T-cell (primary cell): ENCODE measurements at regions not wholly inside any gene's neighbourhood (a gene's known extent, or its start where the extent isn't known, plus 50 kb on each side); places are given as distances from the start of the nearest gene placed in this dataset.
A peak's percentile ranks its signal among the peaks of the same experiment; 100 is the strongest.

ENCODE experiments used
- ATAC-seq, 4 experiments: fragments of 200-7000 bp in 3 of 4; fragments of 150-1000 bp in 1 of 4; cut with Tn5 transposase; replicated peaks in 1 of 4; 1 replicate in 3 of 4; 2 replicates in 1 of 4; pipeline ENCODE4 v1.10.0; 2021; ENCODE audit warnings: moderate library complexity in 3 of 4, mild to moderate bottlenecking in 2 of 4, moderate number of reproducible peaks in 1 of 4
- CTCF ChIA-PET, 2 donors: fragments of 300-600 bp; sonication (Branson Sonifier 250); formaldehyde crosslinking; loops; one replicate each; lab custom pipeline; 2022; ENCODE audit warnings: antibody characterized with exemption in 2 of 2; lab: Charles Lee
- POLR2A ChIA-PET, 2 donors: fragments of 300-600 bp; sonication (Branson Sonifier 250); formaldehyde crosslinking; loops; one replicate each; lab custom pipeline; 2022; ENCODE audit warnings: antibody characterized with exemption in 2 of 2; lab: Charles Lee
- DNase-seq, 35 experiments: peaks; one replicate each; pipeline versions ENCODE4 v3.0.0 to v3.0.0-alpha.2; 2013 to 2023
- H3K27ac ChIP-seq: one replicate; pipeline ENCODE4 v1.5.1; 2013; ENCODE audit warnings: low read length
- H3K27me3 ChIP-seq, 2 experiments: replicated peaks in 1 of 2; 1 replicate in 1 of 2; 2 replicates in 1 of 2; pipeline versions ENCODE4 v1.6.1 to v1.7.0; 2013; ENCODE audit warnings: low read length in 1 of 2, mixed read lengths in 1 of 2; ENCODE audit not compliant: control insufficient read depth in 2 of 2, insufficient read depth in 2 of 2; ENCODE audit errors: extremely low read depth in 1 of 2
- H3K36me3 ChIP-seq, 2 donors: 1 replicate in 1 of 2; 2 replicates in 1 of 2; pipeline versions ENCODE4 v1.6.1 to v1.7.0; 2013; ENCODE audit warnings: low read length in 1 of 2; ENCODE audit not compliant: control insufficient read depth in 2 of 2, insufficient read depth in 1 of 2; ENCODE audit errors: extremely low read depth in 1 of 2
- H3K4me1 ChIP-seq, 2 experiments: 1 replicate in 1 of 2; 2 replicates in 1 of 2; pipeline versions ENCODE4 v1.6.1 to v1.7.0; 2013; ENCODE audit warnings: low read length in 2 of 2, mixed read lengths in 1 of 2; ENCODE audit not compliant: insufficient read depth in 2 of 2, control insufficient read depth in 1 of 2; ENCODE audit errors: extremely low read depth in 1 of 2
- H3K4me3 ChIP-seq, 2 donors: 1 replicate in 1 of 2; 2 replicates in 1 of 2; pipeline versions ENCODE4 v1.5.1 to v1.7.0; 2013; ENCODE audit warnings: mild to moderate bottlenecking in 2 of 2, low read length in 1 of 2, moderate library complexity in 1 of 2; ENCODE audit not compliant: control insufficient read depth in 1 of 2; ENCODE audit errors: extremely low read depth in 1 of 2
- H3K9me3 ChIP-seq: 2 replicates; pipeline ENCODE4 v1.7.0; 2013
- H3K27ac Mint-ChIP-seq, 2 donors: one replicate each; pipeline ENCODE4 v1.8.0; 2020 to 2021; ENCODE audit warnings: mild to moderate bottlenecking in 2 of 2, mixed read lengths in 2 of 2
- H3K27me3 Mint-ChIP-seq, 2 donors: one replicate each; pipeline ENCODE4 v1.8.0; 2021 to 2022; ENCODE audit warnings: mixed read lengths in 2 of 2
- H3K36me3 Mint-ChIP-seq: one replicate; pipeline ENCODE4 v1.8.0; 2021; ENCODE audit warnings: mixed read lengths
- H3K4me1 Mint-ChIP-seq, 3 donors: one replicate each; pipeline ENCODE4 v1.8.0; 2020 to 2022; ENCODE audit warnings: mixed read lengths in 3 of 3, mild to moderate bottlenecking in 1 of 3
- H3K4me3 Mint-ChIP-seq, 3 donors: one replicate each; pipeline ENCODE4 v1.8.0; 2020 to 2022; ENCODE audit warnings: mild to moderate bottlenecking in 3 of 3, mixed read lengths in 3 of 3, moderate library complexity in 3 of 3
- H3K9me3 Mint-ChIP-seq, 3 donors: one replicate each; pipeline ENCODE4 v1.8.0; 2020 to 2022; ENCODE audit warnings: mixed read lengths in 3 of 3
- WGBS: methylation state at CpG from one replicate; pipeline ENCODE4 v1.1.5; 2013; ENCODE audit warnings: missing lambda C conversion rate; ENCODE audit not compliant: insufficient coverage; 5-methylcytosine and 5-hydroxymethylcytosine counted together

- no CpG with 5 or more reads among the region's 1 CpG for WGBS
- Mint-ChIP-seq H3K27ac (no peak overlapping the region), H3K4me3 (no peak overlapping the region), H3K9me3 (no peaks in the 10 kb centered on the region), H3K4me1 (no peaks in the 10 kb centered on the region), H3K27me3 (no peaks in the 10 kb centered on the region), H3K36me3 (no peaks in the 10 kb centered on the region)
- ChIA-PET CTCF (no interaction called here), POLR2A (no interaction called here)
- H3K27me3 ChIP-seq, result no peaks in the 10 kb centered on the region
- H3K27ac ChIP-seq, result no peak overlapping the region
- DNase-seq (no peak), ATAC-seq (no peak)
- H3K4me3 ChIP-seq, result no peak overlapping the region
- H3K36me3 ChIP-seq, result no peaks in the 10 kb centered on the region
- H3K9me3 ChIP-seq, result no peaks in the 10 kb centered on the region
- no peaks in the 10 kb centered on the region for H3K4me1 ChIP-seq
These were observed 713.4 kb downstream of the PCDH18 start for GRCh38 chr4:136818811-136819330.

- Histone ChIP-seq H3K27ac (no peak overlapping the region), H3K36me3 (no peaks in the 10 kb centered on the region), H3K27me3 (peaks cover 0 to 4% of the 10 kb centered on the region in 2 experiments), H3K4me1 (no peaks in the 10 kb centered on the region), H3K4me3 (no peak overlapping the region), H3K9me3 (no peaks in the 10 kb centered on the region)
- 94% methylated on average over 38 of the region's 42 CpGs for WGBS
- H3K27ac Mint-ChIP-seq, result no peak overlapping the region
- no peak overlapping the region for H3K4me3 Mint-ChIP-seq
- H3K27me3 Mint-ChIP-seq, result no peaks in the 10 kb centered on the region
- H3K36me3 Mint-ChIP-seq, result no peaks in the 10 kb centered on the region
- ChIA-PET CTCF (no interaction called here), POLR2A (no interaction called here)
- H3K4me1 Mint-ChIP-seq, result no peaks in the 10 kb centered on the region
- DNase-seq (no peak), ATAC-seq (no peak)
- H3K9me3 Mint-ChIP-seq, result peaks cover 0 to 2% (median 0%) of the 10 kb centered on the region in 3 donors
These were observed 720.0 kb downstream of the PCDH18 start for GRCh38 chr4:136812100-136812880.

GRCh38 chr4:136811496-136812077, 720.7 kb downstream of the PCDH18 start:
- peaks cover 0 to 2% (median 0%) of the 10 kb centered on the region in 3 donors for H3K9me3 Mint-ChIP-seq
- H3K27me3 Mint-ChIP-seq, result no peaks in the 10 kb centered on the region
- Histone ChIP-seq H3K27ac (no peak overlapping the region), H3K4me3 (no peak overlapping the region), H3K4me1 (no peaks in the 10 kb centered on the region), H3K36me3 (no peaks in the 10 kb centered on the region), H3K27me3 (peaks cover 0 to 4% of the 10 kb centered on the region in 2 experiments), H3K9me3 (no peaks in the 10 kb centered on the region)
- ChIA-PET POLR2A (no interaction called here), CTCF (no interaction called here)
- 92% methylated on average over 14 of the region's 14 CpGs for WGBS
- no peaks in the 10 kb centered on the region for H3K4me1 Mint-ChIP-seq
- no peak overlapping the region for H3K4me3 Mint-ChIP-seq
- no peak for DNase-seq
- no peaks in the 10 kb centered on the region for H3K36me3 Mint-ChIP-seq
- H3K27ac Mint-ChIP-seq, result no peak overlapping the region
- ATAC-seq, result peak in 1 of 4 experiments; percentile 17

- CTCF ChIA-PET, result no interaction called here
- POLR2A ChIA-PET, result no interaction called here
- peaks cover 0 to 4% of the 10 kb centered on the region in 2 experiments for H3K27me3 ChIP-seq
- no peak for DNase-seq
- no peak overlapping the region for H3K4me3 Mint-ChIP-seq
- no peak overlapping the region for H3K4me3 ChIP-seq
- H3K36me3 Mint-ChIP-seq, result no peaks in the 10 kb centered on the region
- no peaks in the 10 kb centered on the region for H3K4me1 Mint-ChIP-seq
- H3K27me3 Mint-ChIP-seq, result no peaks in the 10 kb centered on the region
- H3K36me3 ChIP-seq, result no peaks in the 10 kb centered on the region
- ATAC-seq, result no peak
- H3K27ac ChIP-seq, result no peak overlapping the region
- WGBS, result 82% methylated on average over 6 of the region's 6 CpGs
- H3K9me3 ChIP-seq, result no peaks in the 10 kb centered on the region
- H3K4me1 ChIP-seq, result no peaks in the 10 kb centered on the region
- no peak overlapping the region for H3K27ac Mint-ChIP-seq
- peaks cover 0 to 6% (median 2%) of the 10 kb centered on the region in 3 donors for H3K9me3 Mint-ChIP-seq
These were observed 721.7 kb downstream of the PCDH18 start for GRCh38 chr4:136810626-136811025.

- H3K27me3 Mint-ChIP-seq, result no peaks in the 10 kb centered on the region
- no CpG with 5 or more reads among the region's 1 CpG for WGBS
- no peak for DNase-seq
- peaks cover 10 to 13% (median 10%) of the 10 kb centered on the region in 3 donors for H3K9me3 Mint-ChIP-seq
- Histone ChIP-seq H3K27ac (no peak overlapping the region), H3K27me3 (peaks cover 0 to 3% of the 10 kb centered on the region in 2 experiments), H3K4me1 (no peaks in the 10 kb centered on the region), H3K9me3 (no peaks in the 10 kb centered on the region), H3K4me3 (no peak overlapping the region), H3K36me3 (no peaks in the 10 kb centered on the region)
- H3K36me3 Mint-ChIP-seq, result no peaks in the 10 kb centered on the region
- ATAC-seq, result no peak
- ChIA-PET POLR2A (no interaction called here), CTCF (no interaction called here)
- no peaks in the 10 kb centered on the region for H3K4me1 Mint-ChIP-seq
- no peak overlapping the region for H3K4me3 Mint-ChIP-seq
- H3K27ac Mint-ChIP-seq, result no peak overlapping the region
These were observed 725.5 kb downstream of the PCDH18 start for GRCh38 chr4:136806844-136807243.

- CTCF ChIA-PET, result no interaction called here
- Histone ChIP-seq H3K36me3 (no peaks in the 10 kb centered on the region), H3K27me3 (no peaks in the 10 kb centered on the region), H3K4me3 (no peak overlapping the region), H3K4me1 (no peaks in the 10 kb centered on the region), H3K27ac (no peak overlapping the region), H3K9me3 (no peaks in the 10 kb centered on the region)
- no CpG with 5 or more reads among the region's 2 CpGs for WGBS
- DNase-seq, result no peak
- no peaks in the 10 kb centered on the region for H3K36me3 Mint-ChIP-seq
- peaks cover 10 to 13% (median 10%) of the 10 kb centered on the region in 3 donors for H3K9me3 Mint-ChIP-seq
- POLR2A ChIA-PET, result no interaction called here
- no peaks in the 10 kb centered on the region for H3K4me1 Mint-ChIP-seq
- no peaks in the 10 kb centered on the region for H3K27me3 Mint-ChIP-seq
- ATAC-seq, result no peak
- no peak overlapping the region for H3K4me3 Mint-ChIP-seq
- no peak overlapping the region for H3K27ac Mint-ChIP-seq
These were observed 726.7 kb downstream of the PCDH18 start for GRCh38 chr4:136805617-136806016.
